Endothelial cell of umbilical vein (primary cell): ENCODE measurements at regions not wholly inside any gene's neighbourhood (a gene's known extent, or its start where the extent isn't known, plus 50 kb on each side); places are given as distances from the start of the nearest gene placed in this dataset.
"Not testable (repeated sequence)": the region's sequence is repeated elsewhere in the genome, so short reads cannot be mapped to it uniquely, and the experiment has no call there.

Experiments used
- BruUV-seq: library from RNA; stranded (reverse); fragments of 400-500 nt; replicated peaks from 2 replicates; lab custom pipeline; 2021; lab: Mats Ljungman, UMichigan
- CTCF ChIA-PET: fragments of 300-600, 350-600 bp; sonication (Branson Sonifier 250); formaldehyde crosslinking; loops from one replicate; lab custom pipeline; 2021; ENCODE audit warnings: antibody characterized with exemption, inconsistent platforms; lab: Charles Lee
- POLR2A ChIA-PET: fragments of 300-600, 350-600 bp; sonication (Branson Sonifier 250); formaldehyde crosslinking; loops from one replicate; lab custom pipeline; 2021; ENCODE audit warnings: antibody characterized with exemption, inconsistent platforms; lab: Charles Lee
- DNase-seq: peaks from one replicate; pipeline ENCODE4 v3.0.0-alpha.2; 2011; ENCODE audit warnings: low read depth, low spot score
- FAIRE-seq: peaks from 2 replicates; lab custom pipeline; 2011; peaks lifted over from hg19 to GRCh38; lab: Jason Lieb, UNC
- H2AFZ ChIP-seq: 2 replicates; pipeline ENCODE4 v1.6.0; 2012; ENCODE audit warnings: low read depth, low read length, control low read depth, inconsistent platforms
- H3K27ac ChIP-seq: 2 replicates; pipeline ENCODE4 v1.5.1; 2011; ENCODE audit warnings: low read depth, mild to moderate bottlenecking, control low read depth, low read length, moderate library complexity; ENCODE audit not compliant: insufficient read depth
- H3K27me3 ChIP-seq, 2 experiments: 2 replicates each; pipeline versions ENCODE4 v1.6.0 to v1.6.1; 2011; ENCODE audit warnings: low read length in 2 of 2, mixed read lengths in 1 of 2; ENCODE audit not compliant: control insufficient read depth in 2 of 2, insufficient read depth in 2 of 2
- H3K36me3 ChIP-seq, 2 experiments: 2 replicates in 1 of 2; 3 replicates in 1 of 2; pipeline ENCODE4 v1.5.1; 2011; ENCODE audit warnings: low read length in 2 of 2, mild to moderate bottlenecking in 1 of 2, moderate library complexity in 1 of 2; ENCODE audit not compliant: control insufficient read depth in 2 of 2, insufficient read depth in 2 of 2; ENCODE audit errors: extremely low read depth in 1 of 2
- H3K4me1 ChIP-seq: 3 replicates; pipeline ENCODE4 v1.5.1; 2011; ENCODE audit warnings: mild to moderate bottlenecking, low read length; ENCODE audit not compliant: control insufficient read depth, insufficient read depth; ENCODE audit errors: extremely low read depth
- H3K4me2 ChIP-seq: 2 replicates; pipeline ENCODE4 v1.6.1; 2011; ENCODE audit warnings: low read length, control low read depth, mixed read lengths; ENCODE audit not compliant: insufficient read depth
- H3K4me3 ChIP-seq, 3 experiments: fragments of 200-600 bp in 1 of 3; sonication (generic), shearing (Covaris generic) in 1 of 3; replicated peaks in 1 of 3; 2 replicates each; pipeline ENCODE4 v1.5.1; 2011 to 2016; ENCODE audit warnings: control low read depth in 3 of 3, low read length in 3 of 3, mild to moderate bottlenecking in 2 of 3, inconsistent platforms in 1 of 3, low read depth in 1 of 3, moderate library complexity in 1 of 3; ENCODE audit not compliant: insufficient read depth in 1 of 3
- H3K79me2 ChIP-seq: 2 replicates; pipeline ENCODE4 v1.6.0; 2012; ENCODE audit warnings: low read length, inconsistent platforms; ENCODE audit not compliant: control insufficient read depth, insufficient read depth
- H3K9ac ChIP-seq: replicated peaks from 2 replicates; pipeline ENCODE3; 2011; ENCODE audit warnings: low read length, control low read depth; ENCODE audit not compliant: insufficient read depth; ENCODE audit errors: extremely low read depth
- H3K9me1 ChIP-seq: replicated peaks from 3 replicates; pipeline ENCODE4 v1.6.0; 2011; ENCODE audit warnings: mild to moderate bottlenecking, low read length; ENCODE audit not compliant: control insufficient read depth, insufficient read depth; ENCODE audit errors: extremely low read depth
- H3K9me3 ChIP-seq: replicated peaks from 2 replicates; pipeline ENCODE4 v1.5.1; 2012; ENCODE audit warnings: low read length, inconsistent platforms; ENCODE audit not compliant: control insufficient read depth, insufficient read depth
- H4K20me1 ChIP-seq: replicated peaks from 2 replicates; pipeline ENCODE3; 2011; ENCODE audit warnings: mild to moderate bottlenecking, low read length; ENCODE audit not compliant: control insufficient read depth, insufficient read depth; ENCODE audit errors: extremely low read depth
- EZH2 ChIP-seq: IDR thresholded peaks from 2 replicates; pipeline ENCODE4 v1.6.1; 2012; ENCODE audit warnings: borderline replicate concordance, low read depth, mild to moderate bottlenecking, moderate library complexity, low read length, inconsistent platforms; ENCODE audit not compliant: severe bottlenecking
- FOS ChIP-seq: IDR thresholded peaks from 2 replicates; pipeline ENCODE4 v1.6.1; 2011; ENCODE audit warnings: mild to moderate bottlenecking, low read length, moderate library complexity, borderline replicate concordance; ENCODE audit not compliant: insufficient read depth
- JUN ChIP-seq: IDR thresholded peaks from 2 replicates; pipeline ENCODE4 v1.6.1; 2011; ENCODE audit warnings: borderline replicate concordance, low read depth; ENCODE audit not compliant: insufficient read length, insufficient read depth
- MYC ChIP-seq: IDR thresholded peaks from one replicate; pipeline ENCODE4 v1.6.1; 2011; ENCODE audit warnings: mild to moderate bottlenecking, low read depth, low read length
- dilution Hi-C: fragments of 300-500 bp; cut with MboI; formaldehyde crosslinking; loops from one replicate; pipeline ENCODE4 v1.15.0; 2019; ENCODE audit warnings: low sequenced_read_pairs; ENCODE audit not compliant: extremely low pct_ligation_motif_present
- intact Hi-C: fragments of 100-400 bp; cut with micrococcal nuclease; formaldehyde crosslinking; loops from one replicate; pipeline ENCODE4 v1.10.0; 2022

DNA sequence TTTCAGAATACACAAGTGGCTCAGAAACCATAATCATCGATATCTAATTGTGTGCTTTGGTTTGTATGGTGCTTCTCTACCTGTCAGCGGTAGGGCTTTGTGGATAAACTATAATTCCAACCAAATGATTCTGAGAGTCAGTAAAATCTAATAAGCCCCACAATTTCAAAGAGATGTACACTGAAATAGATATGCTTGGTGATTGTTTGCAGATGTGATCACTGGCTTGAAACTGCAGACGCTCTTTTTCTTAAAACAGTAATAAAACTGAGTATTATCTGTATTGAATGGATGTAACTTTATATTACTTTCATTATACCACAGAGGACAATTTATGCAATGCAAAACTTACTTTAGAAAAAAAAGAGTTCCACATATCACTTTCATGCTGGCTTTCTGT is 198.8 kb upstream of the ANXA10 start:
- POLR2A ChIA-PET, result no interaction called here
- no peaks in the 10 kb centered on the region for H3K27me3 ChIP-seq
- H3K9me3 ChIP-seq, result no peaks in the 10 kb centered on the region
- no peaks in the 10 kb centered on the region for H3K9me1 ChIP-seq
- CTCF ChIA-PET, result no interaction called here
- H3K27ac ChIP-seq, result no peak overlapping the region
- no peak for DNase-seq
- H2AFZ ChIP-seq, result no peak overlapping the region
- FAIRE-seq, result no peak
- dilution Hi-C loops (no loop called here), intact Hi-C loops (no loop called here)
- TF ChIP-seq EZH2 (no peak), FOS (no peak), JUN (no peak), MYC (no peak)
- H3K79me2 ChIP-seq, result no peaks in the 10 kb centered on the region
- H4K20me1 ChIP-seq, result no peaks in the 10 kb centered on the region
- no peak overlapping the region for H3K4me2 ChIP-seq
- no peaks in the 10 kb centered on the region for H3K36me3 ChIP-seq
- H3K4me3 ChIP-seq, result no peak overlapping the region
- peaks cover 2% of the 10 kb centered on the region for H3K4me1 ChIP-seq
- no peak overlapping the region for H3K9ac ChIP-seq
- no TSS peak for BruUV-seq

DNA sequence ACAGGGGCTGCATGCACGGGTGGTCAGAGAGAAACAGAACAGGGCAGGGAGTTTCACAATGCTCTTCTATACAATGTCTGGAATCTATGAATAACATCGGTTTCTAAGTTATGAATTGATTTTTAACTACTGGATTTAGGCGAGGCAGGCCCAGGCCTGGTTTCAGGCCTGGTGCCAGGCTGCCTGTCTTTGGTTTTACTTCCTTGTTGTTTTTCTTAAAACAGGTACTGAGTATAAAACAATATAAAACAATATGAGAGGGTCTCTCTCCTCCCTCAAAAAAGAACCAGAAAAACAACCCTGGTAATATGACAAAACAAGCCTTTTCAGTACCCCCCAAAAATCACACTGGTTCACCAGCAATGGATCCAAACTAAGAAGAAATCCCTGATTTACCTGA is 196.1 kb upstream of the ANXA10 start:
- POLR2A ChIA-PET, H3K79me2 ChIP-seq, H3K9me3 ChIP-seq, H3K27ac ChIP-seq, H3K27me3 ChIP-seq, BruUV-seq, H4K20me1 ChIP-seq, H3K4me2 ChIP-seq, dilution Hi-C loops, H3K4me3 ChIP-seq, H3K36me3 ChIP-seq, FAIRE-seq, H2AFZ ChIP-seq, H3K9ac ChIP-seq, H3K4me1 ChIP-seq, CTCF ChIA-PET, H3K9me1 ChIP-seq, intact Hi-C loops: not testable (repeated sequence)
- DNase-seq, result peak; percentile 28
